ENCODE measurements at regions not wholly inside any gene's neighbourhood (a gene's known extent, or its start where the extent isn't known, plus 50 kb on each side); places are given as distances from the start of the nearest gene placed in this dataset.
A peak's percentile ranks its signal among the peaks of the same experiment; 100 is the strongest.

GRCh38 chr1:22374001-22374400, 77.7 kb upstream of the ZBTB40 start (continued):
- no peak for TF ChIP-seq CTCF (conservative IDR thresholded peaks at IDR 0.05; ENCODE audit: low read depth in 2 of 2)
- TF ChIP-seq EZH2phosphoT487 (IDR thresholded peaks at IDR 0.05; ENCODE audit: unreplicated experiment), result no peak
- no peak for TF ChIP-seq NANOG (IDR thresholded peaks at IDR 0.05; ENCODE audit: borderline replicate concordance)
- TF ChIP-seq ZNF114 (CRISPR knock-in tag; IDR thresholded peaks at IDR 0.05), result no peak
- no peak for TF ChIP-seq ZNF331 (CRISPR knock-in tag; IDR thresholded peaks at IDR 0.05; ENCODE audit: low read depth)

- no peak for TF ChIP-seq CTCF (conservative IDR thresholded peaks at IDR 0.05; ENCODE audit: low read depth in 2 of 2)
- Histone ChIP-seq H3K4me2 (no peak overlapping the region), H3K4me1 (ENCODE audit: insufficient read depth) (peaks cover 7% of the 10 kb centered on the region; the same call in 1 of the 2 replicates), H3K27ac (ENCODE audit: low read depth) (no peak overlapping the region), H3K79me2 (replicated peaks; ENCODE audit: insufficient read depth) (no peaks in the 10 kb centered on the region), H4K20me1 (replicated peaks; ENCODE audit: insufficient read depth) (no peaks in the 10 kb centered on the region), H3K27me3 (ENCODE audit: insufficient read depth) (no peaks in the 10 kb centered on the region), H3K36me3 (ENCODE audit: insufficient read depth) (no peaks in the 10 kb centered on the region), H3K9me2 (ENCODE audit: insufficient read depth) (no peaks in the 10 kb centered on the region), H2AFZ (no peak overlapping the region; the same call in 1 of the 2 replicates), H3K4me3 (no peak overlapping the region), H3F3A (replicated peaks; ENCODE audit: low read depth) (no peaks in the 10 kb centered on the region)
- no peak overlapping the region for H3K4me3 Mint-ChIP-seq
- H3K4me1 Mint-ChIP-seq, result peaks cover 21% of the 10 kb centered on the region
- peaks cover 9% of the 10 kb centered on the region; the same call in 1 of the 3 replicates for H3K9me3 Mint-ChIP-seq
- peaks cover 8% of the 10 kb centered on the region for H3K27me3 Mint-ChIP-seq (ENCODE audit: insufficient read depth, low read depth, poor library complexity)
- H3K36me3 Mint-ChIP-seq (ENCODE audit: low read depth), result no peaks in the 10 kb centered on the region; the same call in 2 of the 3 replicates
- peak overlapping the region; percentile 45 for H3K27ac Mint-ChIP-seq
- ATAC-seq (peak; percentile 39; the same call in 2 of the 3 replicates), DNase-seq (ENCODE audit: low spot score) (no peak)
Observed at GRCh38 chr1:22375601-22376000, 76.0 kb upstream of the ZBTB40 start.

GRCh38 chr1:22376001-22376400, 75.7 kb upstream of the ZBTB40 start:
- Histone ChIP-seq H3K4me1 (ENCODE audit: insufficient read depth) (peaks cover 7% of the 10 kb centered on the region; the same call in 1 of the 2 replicates), H3K27ac (ENCODE audit: low read depth) (no peak overlapping the region), H3F3A (replicated peaks; ENCODE audit: low read depth) (no peaks in the 10 kb centered on the region), H3K36me3 (ENCODE audit: insufficient read depth) (no peaks in the 10 kb centered on the region), H3K4me2 (peak overlapping the region; percentile 69; the same call in 1 of the 2 replicates), H3K9me2 (ENCODE audit: insufficient read depth) (no peaks in the 10 kb centered on the region), H3K4me3 (no peak overlapping the region), H3K27me3 (ENCODE audit: insufficient read depth) (no peaks in the 10 kb centered on the region), H4K20me1 (replicated peaks; ENCODE audit: insufficient read depth) (no peaks in the 10 kb centered on the region), H3K79me2 (replicated peaks; ENCODE audit: insufficient read depth) (no peaks in the 10 kb centered on the region), H2AFZ (peak overlapping the region; percentile 33)
- Mint-ChIP-seq H3K27me3 (ENCODE audit: insufficient read depth, low read depth, poor library complexity) (peaks cover 9% of the 10 kb centered on the region), H3K36me3 (ENCODE audit: low read depth) (no peaks in the 10 kb centered on the region; the same call in 2 of the 3 replicates), H3K27ac (no peak overlapping the region; the same call in 1 of the 2 replicates), H3K9me3 (peaks cover 9% of the 10 kb centered on the region; the same call in 1 of the 3 replicates), H3K4me1 (peaks cover 21% of the 10 kb centered on the region), H3K4me3 (no peak overlapping the region)
- ATAC-seq, result no peak
- no peak for DNase-seq (ENCODE audit: low spot score)
- TF ChIP-seq ZNF462 (CRISPR knock-in tag; IDR thresholded peaks at IDR 0.05), result no peak
